GM21717 (cell line): ENCODE measurements at regions not wholly inside any gene's neighbourhood (a gene's known extent, or its start where the extent isn't known, plus 50 kb on each side); places are given as distances from the start of the nearest gene placed in this dataset.

Source experiments
- ATAC-seq: cut with Tn5 transposase; IDR thresholded peaks from one replicate; pipeline ENCODE4 v1.9.1; 2021; ENCODE audit warnings: mild to moderate bottlenecking, moderate library complexity; ENCODE audit not compliant: unreplicated experiment

- no peak for ATAC-seq
Measured at GRCh38 chr21:39029900-39030884, 153.1 kb downstream of the PSMG1 start.

GRCh38 chr21:39029086-39029755 is 154.0 kb downstream of the PSMG1 start:
- no peak for ATAC-seq

GRCh38 chr21:39025198-39025597 is 158.1 kb downstream of the PSMG1 start:
- ATAC-seq = no peak

- no peak for ATAC-seq
Measured at GRCh38 chr21:39024538-39024937, 158.7 kb downstream of the PSMG1 start.

GRCh38 chr21:39022863-39023693 is 160.2 kb downstream of the PSMG1 start:
- ATAC-seq = no peak

- no peak for ATAC-seq
Measured at GRCh38 chr21:39022466-39022862, 160.8 kb downstream of the PSMG1 start.

GRCh38 chr21:39022035-39022434 is 161.2 kb downstream of the PSMG1 start:
- no peak for ATAC-seq

GRCh38 chr21:39021478-39021832 is 161.8 kb downstream of the PSMG1 start:
- ATAC-seq = no peak

- ATAC-seq = no peak
Measured at GRCh38 chr21:39020751-39021477, 162.3 kb downstream of the PSMG1 start.

- ATAC-seq = no peak
Measured at GRCh38 chr21:39018730-39019129, 164.5 kb downstream of the PSMG1 start.

GRCh38 chr21:39016740-39017315 is 166.4 kb downstream of the PSMG1 start:
- ATAC-seq = no peak

GRCh38 chr21:39014747-39015146 is 168.5 kb downstream of the PSMG1 start:
- no peak for ATAC-seq

- no peak for ATAC-seq
Measured at GRCh38 chr21:39012326-39013230, 170.7 kb downstream of the PSMG1 start.

GRCh38 chr21:39011911-39012310 is 171.3 kb downstream of the PSMG1 start:
- ATAC-seq = no peak

GRCh38 chr21:39010629-39011404 is 172.4 kb downstream of the PSMG1 start:
- no peak for ATAC-seq

GRCh38 chr21:39009587-39010225 is 173.5 kb downstream of the PSMG1 start:
- no peak for ATAC-seq

GRCh38 chr21:39007985-39008384 is 175.3 kb downstream of the PSMG1 start:
- no peak for ATAC-seq

GRCh38 chr21:39007532-39007931 is 175.7 kb downstream of the PSMG1 start:
- ATAC-seq = no peak
